ENCODE measurements at regions not wholly inside any gene's neighbourhood (a gene's known extent, or its start where the extent isn't known, plus 50 kb on each side); places are given as distances from the start of the nearest gene placed in this dataset.
"Not testable (repeated sequence)": the region's sequence is repeated elsewhere in the genome, so short reads cannot be mapped to it uniquely, and the experiment has no call there.

- no peak for DNase-seq (ENCODE audit: low read depth)
Observed at GRCh38 chr3:43236008-43236407, 50.3 kb upstream of the SNRK start.

DNA sequence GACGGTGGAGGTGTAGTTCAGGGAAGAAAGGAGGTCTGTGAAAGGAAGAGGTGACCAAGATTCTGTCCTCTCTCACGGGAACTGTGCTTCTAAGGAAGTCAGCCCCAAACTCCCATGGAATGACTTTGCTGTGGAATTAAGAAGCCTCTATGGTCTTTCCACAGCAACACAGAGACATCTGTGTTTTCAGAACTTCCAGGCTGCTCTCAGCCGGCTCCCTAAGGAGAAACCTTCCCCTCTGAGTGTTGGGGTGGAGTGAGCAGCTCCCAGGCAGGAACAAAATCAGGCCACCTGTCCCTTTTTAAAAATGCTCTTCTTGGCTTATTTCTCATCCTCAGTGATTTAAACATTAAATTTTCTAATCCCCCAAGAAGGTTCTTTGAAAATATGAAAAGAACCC is 53.3 kb upstream of the SNRK start:
- no peak for DNase-seq (ENCODE audit: low read depth)

- peak; percentile 60 for DNase-seq (ENCODE audit: low read depth)
Observed at GRCh38 chr3:43231276-43232000, 54.9 kb upstream of the SNRK start.

GRCh38 chr3:43229865-43230264 is 56.5 kb upstream of the SNRK start:
- not testable (repeated sequence) for DNase-seq (ENCODE audit: low read depth)

DNA sequence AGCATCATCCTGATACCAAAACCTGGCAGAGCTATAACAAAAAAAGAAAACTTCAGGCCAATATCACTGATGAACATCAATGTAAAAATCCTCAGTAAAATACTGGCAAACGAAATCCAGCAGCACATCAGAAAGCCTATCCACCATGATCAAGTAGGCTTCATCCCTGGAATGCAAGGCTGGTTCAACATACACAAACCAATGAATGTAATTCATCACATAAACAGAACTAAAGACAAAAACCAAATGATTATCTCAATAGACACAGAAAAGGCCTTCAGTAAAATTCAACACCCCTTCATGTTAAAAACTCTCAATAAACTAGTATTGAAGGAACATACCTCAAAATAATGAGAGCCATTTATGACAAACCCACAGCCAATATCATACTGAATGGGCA is 58.7 kb upstream of the SNRK start:
- DNase-seq (ENCODE audit: low read depth) = not testable (repeated sequence)

DNA sequence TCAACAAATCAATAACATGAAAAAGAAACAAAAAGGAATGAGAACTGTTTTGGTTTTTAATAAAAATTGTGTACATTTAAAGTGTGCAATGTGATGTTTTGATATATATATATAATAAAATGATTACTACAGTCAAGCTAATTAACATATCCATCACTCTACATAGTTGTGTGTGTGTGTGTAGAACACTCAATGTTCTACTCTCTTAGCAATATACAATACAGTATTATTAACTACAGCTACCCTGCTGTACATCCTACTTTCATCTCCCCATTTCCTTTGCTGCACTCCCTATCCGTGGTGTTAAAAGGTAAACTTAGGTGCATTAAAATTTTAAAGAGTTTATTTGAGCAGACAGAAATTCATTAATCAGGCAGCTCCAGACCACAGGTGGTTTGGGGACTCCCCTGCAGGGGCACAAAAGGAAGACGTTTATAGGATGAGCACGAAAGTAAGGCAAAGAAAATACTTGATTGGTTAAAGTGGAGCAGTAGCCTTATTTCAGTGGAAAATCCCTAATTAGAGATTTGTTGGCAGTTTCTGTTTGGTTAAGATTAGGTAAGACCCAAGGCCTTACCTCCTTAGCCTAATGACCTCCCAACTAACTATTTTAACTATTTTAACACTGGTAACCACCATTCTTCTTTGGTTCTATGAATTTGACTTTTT is 61.8 kb upstream of the SNRK start:
- DNase-seq (ENCODE audit: low read depth) = no peak

- DNase-seq (ENCODE audit: low read depth) = peak; percentile 30
Observed at GRCh38 chr3:43223670-43224364, 62.5 kb upstream of the SNRK start.

DNA sequence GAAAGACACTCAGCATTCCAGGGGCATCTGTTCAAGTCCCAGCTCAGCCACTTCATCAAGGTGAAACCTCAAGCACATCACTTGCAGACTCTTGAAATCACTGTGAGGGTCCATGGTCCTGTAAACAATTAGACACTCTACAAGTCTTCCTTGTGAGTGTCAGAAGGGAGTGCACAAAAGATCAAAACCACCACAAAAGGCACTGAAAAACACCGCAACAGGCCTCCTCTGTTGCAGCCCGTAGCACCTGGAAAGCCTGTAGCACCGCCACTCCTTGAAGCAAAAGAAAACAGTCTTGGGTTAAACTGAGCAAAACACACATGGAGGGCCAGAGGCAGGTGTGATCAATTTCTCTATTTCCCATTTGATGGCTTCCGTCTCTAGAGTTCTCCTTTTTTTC is 63.8 kb upstream of the SNRK start:
- no peak for DNase-seq (ENCODE audit: low read depth)

- no peak for DNase-seq (ENCODE audit: low read depth)
Observed at GRCh38 chr3:43221076-43221475, 65.3 kb upstream of the SNRK start.

GRCh38 chr3:43219616-43220015 is 66.7 kb upstream of the SNRK start:
- no peak for DNase-seq (ENCODE audit: low read depth)

- DNase-seq (ENCODE audit: low read depth) = no peak
Observed at GRCh38 chr3:43218921-43219320, 67.4 kb upstream of the SNRK start.

DNA sequence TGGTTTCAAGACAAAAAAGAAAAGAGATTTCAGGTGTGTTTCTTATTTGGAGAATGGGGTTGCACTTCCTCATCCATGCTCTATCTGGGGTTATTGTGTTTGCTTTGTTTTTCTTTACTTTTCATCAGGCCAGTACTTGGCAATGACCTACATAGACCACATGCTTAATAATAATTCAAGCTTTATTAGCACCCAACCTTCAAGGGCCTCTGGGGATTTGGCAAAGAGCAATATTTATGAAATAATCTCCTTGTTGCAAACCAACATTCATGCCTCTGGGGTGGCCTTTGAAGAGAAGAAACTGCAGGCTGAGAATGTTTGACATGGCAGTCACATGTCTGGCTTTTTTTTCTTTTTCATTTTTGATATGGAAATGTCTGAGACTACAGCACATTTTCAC is 68.2 kb upstream of the SNRK start:
- DNase-seq (ENCODE audit: low read depth) = no peak

GRCh38 chr3:43217633-43218032 is 68.7 kb upstream of the SNRK start:
- no peak for DNase-seq (ENCODE audit: low read depth)

- no peak for DNase-seq (ENCODE audit: low read depth)
Observed at GRCh38 chr3:43217206-43217605, 69.1 kb upstream of the SNRK start.

- no peak for DNase-seq (ENCODE audit: low read depth)
Observed at GRCh38 chr3:43215663-43216275, 70.6 kb upstream of the SNRK start.

DNA sequence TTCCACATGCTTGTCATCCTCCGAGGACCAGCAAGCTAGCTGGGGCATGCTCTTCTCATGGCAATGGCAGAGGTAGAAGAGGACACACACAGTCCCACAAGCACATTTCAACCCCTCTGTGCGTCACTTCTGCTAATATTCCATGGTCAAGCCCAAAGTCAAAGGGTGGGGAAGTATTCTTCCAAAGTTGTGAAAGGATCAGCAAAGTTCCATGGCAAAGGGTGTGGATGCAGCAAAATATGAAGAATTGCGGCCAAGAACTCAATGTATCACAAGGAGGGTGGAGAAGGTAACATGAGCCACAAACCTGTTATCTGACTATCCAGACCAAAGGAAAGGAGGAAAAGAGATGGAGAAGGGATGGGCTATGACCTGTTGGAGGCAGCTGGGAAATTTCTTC is 71.2 kb upstream of the SNRK start:
- DNase-seq (ENCODE audit: low read depth) = no peak

DNA sequence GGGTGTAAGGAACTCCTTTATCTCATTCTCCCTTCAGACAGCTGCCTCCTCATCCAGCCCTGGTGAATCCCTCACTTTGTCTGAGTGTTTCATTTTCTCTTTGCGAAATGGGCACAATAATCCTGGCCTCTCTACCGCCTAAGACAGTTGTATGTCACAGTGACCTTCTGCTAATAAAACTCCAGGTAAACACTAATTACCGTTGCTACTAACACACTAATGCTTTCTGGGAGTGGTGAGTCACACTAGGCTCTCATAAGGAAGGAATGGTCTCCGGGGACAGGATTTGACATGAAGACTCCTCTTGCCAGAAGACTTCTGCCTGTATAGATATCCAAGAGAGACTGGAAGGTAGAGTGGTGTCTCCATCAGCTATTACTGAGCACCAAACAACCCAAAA is 71.7 kb upstream of the SNRK start:
- DNase-seq (ENCODE audit: low read depth) = no peak

GRCh38 chr3:43213631-43214030 is 72.7 kb upstream of the SNRK start:
- DNase-seq (ENCODE audit: low read depth) = no peak

DNA sequence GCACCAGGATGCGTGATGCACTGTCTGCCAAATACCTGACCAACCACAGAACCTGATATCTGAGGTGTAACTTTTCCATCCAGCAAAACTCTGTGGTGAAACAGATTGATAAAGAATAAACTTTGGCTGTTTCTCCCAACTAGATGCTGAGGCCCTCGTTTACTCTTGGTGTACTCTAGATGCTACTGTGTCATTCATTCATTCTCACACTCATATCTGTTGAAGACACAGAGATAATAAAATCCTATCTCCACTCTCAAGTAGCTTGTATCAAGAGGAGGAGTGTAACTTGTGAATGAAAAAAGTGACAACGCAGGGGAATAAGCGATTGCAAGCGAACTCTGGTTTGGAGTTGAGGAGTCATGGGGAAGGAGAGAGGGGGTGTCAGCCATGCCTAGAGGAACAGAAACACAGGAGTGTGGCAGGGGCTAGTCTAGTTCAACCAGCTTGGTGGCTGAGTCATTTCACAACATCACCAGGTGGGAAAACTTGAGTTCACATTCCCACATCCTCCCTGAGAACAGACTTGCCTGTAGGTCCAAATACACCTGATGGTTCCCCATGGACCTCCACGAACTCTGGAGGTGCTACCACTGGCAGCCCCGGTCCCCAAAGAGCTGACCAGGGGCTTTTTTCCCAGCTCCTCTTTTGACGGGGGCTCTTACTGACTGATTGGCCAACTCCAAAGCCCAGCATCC is 73.3 kb upstream of the SNRK start:
- no peak for DNase-seq (ENCODE audit: low read depth)

GRCh38 chr3:43211681-43212080 is 74.7 kb upstream of the SNRK start:
- no peak for DNase-seq (ENCODE audit: low read depth)
